HG03060 (cell line): ENCODE measurements at regions not wholly inside any gene's neighbourhood (a gene's known extent, or its start where the extent isn't known, plus 50 kb on each side); places are given as distances from the start of the nearest gene placed in this dataset.
"Not testable (repeated sequence)": the region's sequence is repeated elsewhere in the genome, so short reads cannot be mapped to it uniquely, and the experiment has no call there.

Experiments used
- ATAC-seq: cut with Tn5 transposase; IDR thresholded peaks from one replicate; pipeline ENCODE4 v1.9.1; 2021; ENCODE audit warnings: low read depth, moderate number of reproducible peaks; ENCODE audit not compliant: unreplicated experiment

DNA sequence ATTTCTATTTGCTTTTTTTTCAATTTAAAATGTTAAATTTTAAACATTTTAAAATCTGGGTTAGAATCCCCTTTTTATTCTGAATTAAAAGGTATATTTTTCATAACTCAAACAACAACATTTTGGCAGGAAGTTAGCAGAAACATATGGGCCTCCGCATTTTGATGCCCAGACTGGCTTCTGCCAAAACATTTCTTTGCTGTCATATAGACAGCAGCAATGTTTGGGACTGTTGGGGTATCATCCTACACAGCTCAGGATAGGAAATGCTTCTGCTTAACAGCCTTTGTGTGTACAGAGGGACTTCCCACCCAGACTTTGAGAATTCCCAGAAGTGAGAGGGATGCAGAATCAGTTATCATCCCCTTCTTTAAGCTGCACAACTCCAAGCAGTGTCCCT is 155.4 kb upstream of the PARD3B start:
- ATAC-seq = no peak

GRCh38 chr2:204395539-204395938 is 149.7 kb upstream of the PARD3B start:
- no peak for ATAC-seq

GRCh38 chr2:204401114-204401513 is 144.2 kb upstream of the PARD3B start:
- ATAC-seq = no peak

DNA sequence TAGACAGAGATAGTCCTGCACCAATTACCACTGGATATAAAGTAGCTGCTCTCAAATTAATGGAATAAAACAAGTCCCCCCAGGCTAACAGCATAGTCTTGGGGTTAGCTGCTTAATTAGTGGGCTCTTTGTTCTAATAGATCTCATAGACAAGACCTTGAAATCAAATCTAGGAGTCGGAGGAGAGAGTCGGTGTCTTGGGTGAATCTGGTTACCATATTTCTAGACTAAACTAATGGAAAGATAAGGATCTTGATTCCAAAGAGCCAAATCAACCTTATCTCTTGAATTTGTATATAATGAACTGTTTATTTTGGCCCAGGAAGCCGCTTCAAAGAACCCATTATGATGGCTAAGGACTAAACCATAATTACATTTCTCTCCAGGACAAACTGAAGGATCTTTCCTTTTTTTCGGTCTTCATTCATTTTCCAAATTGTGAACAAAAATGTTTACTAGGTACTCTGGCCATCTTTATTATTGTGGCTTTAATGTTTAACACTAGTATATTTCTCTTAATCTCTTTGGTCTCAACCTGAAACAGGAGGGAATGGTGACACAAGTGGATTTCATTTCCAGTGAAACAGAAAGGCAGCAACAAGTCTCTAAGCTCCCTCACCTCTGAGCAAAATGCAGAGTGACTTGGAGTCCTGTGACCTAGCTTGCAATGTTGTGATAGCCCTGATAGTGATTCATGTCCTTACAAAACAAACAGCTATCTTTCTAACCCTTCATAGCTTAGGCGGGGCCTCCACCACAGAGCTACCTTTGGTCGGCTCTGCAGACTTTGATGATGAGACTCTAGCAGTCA is 137.9 kb upstream of the PARD3B start:
- ATAC-seq = no peak

GRCh38 chr2:204412782-204413181 is 132.5 kb upstream of the PARD3B start:
- ATAC-seq = not testable (repeated sequence)

DNA sequence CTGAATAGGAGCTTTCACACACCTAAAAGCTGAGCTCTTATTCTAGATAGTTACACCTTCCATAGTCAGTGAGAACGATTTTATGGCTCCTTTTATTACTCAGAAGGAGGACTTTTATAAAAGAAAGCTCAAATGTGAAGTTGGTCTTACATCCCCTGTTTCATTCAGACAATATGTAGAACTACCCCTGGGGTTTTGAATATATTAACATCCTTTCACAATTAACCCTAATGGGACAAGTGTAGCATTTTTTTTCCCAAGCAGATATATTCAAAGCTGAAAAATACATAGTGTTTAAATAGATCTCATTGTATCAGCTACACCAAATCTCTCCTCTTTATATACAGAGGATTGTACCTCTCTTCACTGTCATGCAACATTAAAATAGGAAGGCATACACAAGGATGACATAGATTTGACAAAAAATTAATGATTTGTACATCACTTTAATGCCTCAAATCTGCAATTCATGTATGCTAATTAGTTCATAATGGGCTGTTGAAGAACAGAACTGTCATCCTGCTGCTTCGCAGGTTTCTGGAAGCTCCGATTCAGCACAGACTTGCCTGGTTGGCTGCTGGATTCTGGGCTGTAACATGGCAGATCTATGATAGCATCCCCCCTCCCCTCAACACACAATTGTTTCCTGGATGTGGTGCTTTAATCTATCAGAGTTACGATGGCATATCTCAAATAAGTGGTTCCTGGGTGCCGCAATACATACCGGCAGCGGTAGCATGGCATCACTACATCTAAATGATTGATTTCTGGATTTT is 129.7 kb upstream of the PARD3B start:
- no peak for ATAC-seq

DNA sequence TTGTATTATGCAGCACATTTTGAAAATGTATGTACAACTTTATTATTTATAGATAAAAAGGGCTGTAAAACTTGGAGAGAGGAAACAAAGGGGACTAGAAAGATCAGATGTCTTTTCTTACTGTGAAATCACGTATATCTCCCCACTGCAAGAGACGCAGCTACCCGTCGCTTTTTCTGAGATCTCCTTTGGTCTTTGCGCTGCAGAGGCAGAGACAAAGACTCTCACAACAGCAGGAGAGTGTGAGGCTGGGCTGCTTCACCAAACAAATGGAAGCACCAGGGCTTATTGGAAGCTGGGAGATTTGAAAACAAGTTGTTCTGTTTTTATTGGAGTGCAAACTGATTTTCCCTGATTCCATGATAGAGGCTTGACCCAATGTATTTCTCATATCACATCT is 129.0 kb upstream of the PARD3B start:
- ATAC-seq = no peak

DNA sequence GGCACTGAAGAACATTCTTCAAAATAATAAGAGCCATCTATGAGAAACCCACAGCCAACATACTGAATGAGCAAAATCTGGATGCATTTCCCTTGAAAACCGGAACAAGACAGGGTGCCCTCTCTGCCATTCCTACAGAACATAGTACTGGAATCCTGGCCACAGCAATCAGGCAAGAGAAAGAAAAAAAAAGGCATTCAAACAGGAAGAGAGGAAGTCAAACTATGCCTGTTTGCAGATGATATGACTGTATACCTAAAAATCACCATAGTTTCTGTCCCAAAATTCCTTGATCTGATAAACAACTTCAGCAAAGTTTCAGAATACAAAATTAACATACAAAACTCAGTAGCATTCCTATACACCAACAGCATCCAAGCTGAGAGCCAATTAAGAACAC is 119.5 kb upstream of the PARD3B start:
- no peak for ATAC-seq

DNA sequence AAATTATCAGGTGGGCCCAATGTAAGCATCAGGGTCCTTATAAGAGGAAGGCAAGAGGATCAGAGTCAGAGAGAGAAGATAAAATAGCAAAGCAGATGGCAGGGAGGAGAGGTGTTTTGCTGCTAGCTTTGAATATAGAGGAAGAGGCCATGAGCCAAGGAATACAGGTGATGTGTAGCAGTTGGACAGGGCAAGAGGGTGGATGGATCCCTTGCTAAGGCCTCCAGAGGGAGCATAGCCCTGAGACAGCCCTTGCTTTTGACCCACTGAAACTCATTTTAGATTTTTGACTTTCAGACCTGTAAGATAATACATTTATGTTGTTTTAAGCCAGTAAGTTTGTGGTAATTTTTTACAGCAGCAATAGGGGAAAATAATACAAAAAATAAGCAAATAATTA is 116.6 kb upstream of the PARD3B start:
- no peak for ATAC-seq

GRCh38 chr2:204431529-204431928 is 113.7 kb upstream of the PARD3B start:
- ATAC-seq = no peak

- no peak for ATAC-seq
Measured at GRCh38 chr2:204432196-204432595, 113.1 kb upstream of the PARD3B start.

- no peak for ATAC-seq
Measured at GRCh38 chr2:204434660-204435462, 110.4 kb upstream of the PARD3B start.

GRCh38 chr2:204436230-204436629 is 109.0 kb upstream of the PARD3B start:
- ATAC-seq = no peak

DNA sequence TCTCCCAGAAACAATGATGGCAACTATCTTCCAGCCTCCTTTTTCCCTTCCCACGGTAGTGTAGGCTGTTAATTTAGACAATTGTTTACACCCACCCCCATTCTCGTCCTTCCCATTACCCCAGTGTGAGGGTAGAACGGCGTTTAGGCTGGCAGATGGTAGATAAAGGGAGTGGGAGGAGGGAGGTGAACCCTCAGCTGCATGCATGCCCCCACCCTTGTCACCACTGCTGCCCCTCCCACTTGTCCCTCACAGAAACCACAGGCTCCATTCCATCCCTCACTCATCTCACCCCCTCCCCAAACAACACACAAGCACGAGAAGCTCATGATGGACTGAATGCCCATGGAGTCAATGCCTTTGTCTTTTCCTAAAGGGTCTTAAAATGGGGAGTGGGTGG is 107.9 kb upstream of the PARD3B start:
- ATAC-seq = no peak

DNA sequence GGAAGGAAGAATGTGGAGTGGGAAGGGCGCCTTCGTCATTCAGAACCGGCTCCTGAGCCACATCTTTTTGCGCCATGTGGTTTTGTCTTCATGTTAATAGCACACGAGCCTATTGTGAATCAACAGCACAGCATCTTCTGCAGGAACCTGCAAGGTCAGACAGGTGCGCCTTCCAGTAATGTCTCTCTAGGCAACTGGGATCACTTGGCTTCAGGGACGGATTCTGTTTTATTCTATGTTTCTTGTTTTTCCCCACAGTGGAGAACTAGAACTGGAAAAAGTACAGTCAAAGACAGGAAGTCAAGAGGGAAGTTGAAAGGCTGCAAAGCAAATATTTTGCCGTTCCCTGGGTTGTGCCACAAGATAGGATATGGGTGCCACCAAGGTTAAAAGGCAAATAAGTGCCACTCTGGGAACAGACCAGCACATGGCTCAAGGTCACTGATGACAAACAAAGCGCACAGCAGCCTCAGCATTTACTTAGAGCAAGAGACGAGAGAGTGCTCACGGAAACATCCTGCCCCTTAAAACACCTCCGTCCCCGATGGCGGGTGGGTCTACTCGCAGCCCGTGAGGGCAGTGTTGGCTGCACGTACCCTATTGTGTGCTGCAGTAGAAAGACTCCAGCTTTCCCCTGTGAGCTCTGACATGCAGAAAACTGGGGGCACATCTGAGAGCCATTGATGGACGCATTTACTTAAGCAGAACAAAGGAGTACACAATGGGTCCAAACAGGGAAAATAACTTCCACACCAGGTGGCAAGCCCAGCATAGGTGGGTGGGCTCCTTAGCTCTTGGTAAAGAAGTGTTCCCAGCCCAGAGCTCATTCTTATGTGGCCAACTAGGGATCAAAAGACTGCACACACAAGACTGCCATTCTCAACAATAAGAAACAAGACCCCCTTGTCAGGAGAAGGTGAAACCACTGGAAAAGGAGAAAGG is 107.2 kb upstream of the PARD3B start:
- ATAC-seq = no peak

GRCh38 chr2:204441316-204441715 is 104.0 kb upstream of the PARD3B start:
- no peak for ATAC-seq

GRCh38 chr2:204445149-204445548 is 100.1 kb upstream of the PARD3B start:
- no peak for ATAC-seq

GRCh38 chr2:204447722-204448121 is 97.6 kb upstream of the PARD3B start:
- no peak for ATAC-seq

GRCh38 chr2:204449977-204450376 is 95.3 kb upstream of the PARD3B start:
- no peak for ATAC-seq

- ATAC-seq = no peak
Measured at GRCh38 chr2:204451766-204452165, 93.5 kb upstream of the PARD3B start.
